H1 (cell line): ENCODE measurements at regions not wholly inside any gene's neighbourhood (a gene's known extent, or its start where the extent isn't known, plus 50 kb on each side); places are given as distances from the start of the nearest gene placed in this dataset.

Experiments used
- CBX5 ChIP-seq: fragments of 300-800, 300-1000 bp; sonication (generic); IDR thresholded peaks from 2 replicates; pipeline ENCODE4 v1.7.1; 2016; ENCODE audit warnings: antibody characterized with exemption, low read length, low read depth
- CEBPB ChIP-seq: IDR thresholded peaks from 2 replicates; pipeline ENCODE4 v1.6.1; 2012; ENCODE audit warnings: low read depth, low read length
- EP300 ChIP-seq, 2 experiments: IDR thresholded peaks; 1 replicate in 1 of 2; 2 replicates in 1 of 2; pipeline ENCODE4 v1.6.1; 2011 to 2012; ENCODE audit warnings: low read depth in 2 of 2, low read length in 2 of 2, mild to moderate bottlenecking in 2 of 2, borderline replicate concordance in 1 of 2, inconsistent platforms in 1 of 2, moderate library complexity in 1 of 2
- EZH2 ChIP-seq: fragments of 200-600 bp; sonication (generic); IDR thresholded peaks from 2 replicates; pipeline ENCODE4 v1.7.1; 2012; ENCODE audit warnings: low read depth, mild to moderate bottlenecking, moderate library complexity, low read length, inconsistent platforms; ENCODE audit not compliant: severe bottlenecking
- FOSL1 ChIP-seq: IDR thresholded peaks from 2 replicates; pipeline ENCODE4 v1.6.1; 2011; ENCODE audit warnings: mild to moderate bottlenecking, low read depth, low read length, moderate library complexity; ENCODE audit not compliant: insufficient read depth
- HDAC2 ChIP-seq, 2 experiments: fragments of 300-600 bp in 1 of 2; sonication (generic) in 1 of 2; IDR thresholded peaks; 2 replicates each; pipeline ENCODE4 v1.6.1; 2011 to 2012; ENCODE audit warnings: low read depth in 2 of 2, low read length in 2 of 2, mild to moderate bottlenecking in 2 of 2, moderate library complexity in 2 of 2, borderline replicate concordance in 1 of 2, inconsistent platforms in 1 of 2
- HDAC6 ChIP-seq: IDR thresholded peaks from one replicate; pipeline ENCODE4 v1.7.1; 2012; ENCODE audit warnings: low read depth, mild to moderate bottlenecking, inconsistent platforms, low read length, moderate library complexity
- KDM1A ChIP-seq: fragments of 200-600, 300-600 bp; sonication (generic); IDR thresholded peaks from 2 replicates; pipeline ENCODE4 v1.7.1; 2016; ENCODE audit warnings: mild to moderate bottlenecking, low read length, borderline replicate concordance
- POLR2AphosphoS5 ChIP-seq: IDR thresholded peaks from 2 replicates; pipeline ENCODE4 v1.6.1; 2011; ENCODE audit warnings: low read depth, low read length
- RAD21 ChIP-seq, 2 experiments: IDR thresholded peaks in 1 of 2; conservative IDR thresholded peaks in 1 of 2; 2 replicates each; pipeline ENCODE4 v1.6.1; 2011; ENCODE audit warnings: low read depth in 2 of 2, low read length in 2 of 2, improper control_type of control experiment in 1 of 2, inconsistent platforms in 1 of 2, mild to moderate bottlenecking in 1 of 2, moderate library complexity in 1 of 2
- SIN3A ChIP-seq, 2 experiments: IDR thresholded peaks in 1 of 2; conservative IDR thresholded peaks in 1 of 2; 2 replicates each; pipeline ENCODE4 v1.6.1; 2011 to 2012; ENCODE audit warnings: low read length in 2 of 2, improper control_type of control experiment in 1 of 2, low read depth in 1 of 2, mild to moderate bottlenecking in 1 of 2
- YY1 ChIP-seq: IDR thresholded peaks from 2 replicates; pipeline ENCODE4 v1.6.1; 2011; ENCODE audit warnings: low read depth, mild to moderate bottlenecking, low read length
- TF ChIP-seq, protein P1 (sequence below), 3 experiments: IDR thresholded peaks; 1 replicate in 2 of 3; 2 replicates in 1 of 3; pipeline versions ENCODE4 v1.5.1 to v1.6.1; 2011; ENCODE audit warnings: low read length in 3 of 3, mild to moderate bottlenecking in 3 of 3, inconsistent platforms in 2 of 3, low read depth in 1 of 3, moderate library complexity in 1 of 3; ENCODE audit not compliant: insufficient read depth in 1 of 3; ENCODE audit errors: control extremely low read depth in 1 of 3

DNA sequence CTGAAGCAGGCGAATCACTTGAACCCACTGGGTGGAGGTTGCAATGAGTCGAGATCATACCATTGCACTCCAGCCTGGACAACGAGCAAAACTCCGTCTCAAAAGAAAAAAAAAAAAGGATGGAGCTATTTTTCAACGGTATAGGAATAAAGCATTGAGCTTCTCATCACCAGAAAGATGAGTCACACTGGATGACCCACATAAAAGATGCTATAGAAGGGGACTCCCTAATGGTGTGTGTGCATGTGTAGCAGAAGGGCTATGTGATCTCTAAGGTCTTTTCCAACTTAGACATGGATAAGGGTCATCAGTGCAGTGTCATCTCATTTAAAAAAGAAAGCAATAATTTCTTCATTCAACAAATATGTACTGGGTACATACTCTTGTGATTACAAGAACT is 476.0 kb downstream of the MFSD1 start:
- no peak for TF ChIP-seq POLR2AphosphoS5
- TF ChIP-seq RAD21 (IDR thresholded peaks at IDR 0.05 in 1 of 2, conservative IDR thresholded peaks at IDR 0.05 in 1 of 2; ENCODE audit: low read depth in 2 of 2, low read length in 2 of 2), result no peak
- TF ChIP-seq, protein P1, sequence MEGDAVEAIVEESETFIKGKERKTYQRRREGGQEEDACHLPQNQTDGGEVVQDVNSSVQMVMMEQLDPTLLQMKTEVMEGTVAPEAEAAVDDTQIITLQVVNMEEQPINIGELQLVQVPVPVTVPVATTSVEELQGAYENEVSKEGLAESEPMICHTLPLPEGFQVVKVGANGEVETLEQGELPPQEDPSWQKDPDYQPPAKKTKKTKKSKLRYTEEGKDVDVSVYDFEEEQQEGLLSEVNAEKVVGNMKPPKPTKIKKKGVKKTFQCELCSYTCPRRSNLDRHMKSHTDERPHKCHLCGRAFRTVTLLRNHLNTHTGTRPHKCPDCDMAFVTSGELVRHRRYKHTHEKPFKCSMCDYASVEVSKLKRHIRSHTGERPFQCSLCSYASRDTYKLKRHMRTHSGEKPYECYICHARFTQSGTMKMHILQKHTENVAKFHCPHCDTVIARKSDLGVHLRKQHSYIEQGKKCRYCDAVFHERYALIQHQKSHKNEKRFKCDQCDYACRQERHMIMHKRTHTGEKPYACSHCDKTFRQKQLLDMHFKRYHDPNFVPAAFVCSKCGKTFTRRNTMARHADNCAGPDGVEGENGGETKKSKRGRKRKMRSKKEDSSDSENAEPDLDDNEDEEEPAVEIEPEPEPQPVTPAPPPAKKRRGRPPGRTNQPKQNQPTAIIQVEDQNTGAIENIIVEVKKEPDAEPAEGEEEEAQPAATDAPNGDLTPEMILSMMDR (IDR thresholded peaks at IDR 0.05; ENCODE audit: control extremely low read depth in 1 of 3, insufficient read depth in 1 of 3, low read depth in 1 of 3, low read length in 3 of 3), result no peak
- TF ChIP-seq KDM1A, result no peak
- TF ChIP-seq CBX5, result no peak
- no peak for TF ChIP-seq EZH2
- TF ChIP-seq HDAC6, result no peak
- no peak for TF ChIP-seq EP300 (IDR thresholded peaks at IDR 0.05; ENCODE audit: borderline replicate concordance in 1 of 2, low read depth in 2 of 2, low read length in 2 of 2)
- no peak for TF ChIP-seq CEBPB
- TF ChIP-seq SIN3A (conservative IDR thresholded peaks at IDR 0.05 in 1 of 2, IDR thresholded peaks at IDR 0.05 in 1 of 2; ENCODE audit: low read depth in 1 of 2, low read length in 2 of 2), result no peak
- TF ChIP-seq HDAC2 (IDR thresholded peaks at IDR 0.05; ENCODE audit: borderline replicate concordance in 1 of 2, low read depth in 2 of 2, low read length in 2 of 2), result no peak
- no peak for TF ChIP-seq FOSL1
- no peak for TF ChIP-seq YY1
